GM10266 (cell line): ENCODE measurements at regions not wholly inside any gene's neighbourhood (a gene's known extent, or its start where the extent isn't known, plus 50 kb on each side); places are given as distances from the start of the nearest gene placed in this dataset.

ENCODE experiments used
- DNase-seq: peaks from one replicate; pipeline ENCODE4 v3.0.0; 2012; ENCODE audit errors: extremely low spot score
- TF ChIP-seq, protein P1 (sequence below): IDR thresholded peaks from 2 replicates; pipeline ENCODE4 v1.5.1; 2012; ENCODE audit warnings: mild to moderate bottlenecking, low read depth; ENCODE audit not compliant: control insufficient read depth, insufficient read depth; ENCODE audit errors: missing control alignments

- TF ChIP-seq, protein P1, sequence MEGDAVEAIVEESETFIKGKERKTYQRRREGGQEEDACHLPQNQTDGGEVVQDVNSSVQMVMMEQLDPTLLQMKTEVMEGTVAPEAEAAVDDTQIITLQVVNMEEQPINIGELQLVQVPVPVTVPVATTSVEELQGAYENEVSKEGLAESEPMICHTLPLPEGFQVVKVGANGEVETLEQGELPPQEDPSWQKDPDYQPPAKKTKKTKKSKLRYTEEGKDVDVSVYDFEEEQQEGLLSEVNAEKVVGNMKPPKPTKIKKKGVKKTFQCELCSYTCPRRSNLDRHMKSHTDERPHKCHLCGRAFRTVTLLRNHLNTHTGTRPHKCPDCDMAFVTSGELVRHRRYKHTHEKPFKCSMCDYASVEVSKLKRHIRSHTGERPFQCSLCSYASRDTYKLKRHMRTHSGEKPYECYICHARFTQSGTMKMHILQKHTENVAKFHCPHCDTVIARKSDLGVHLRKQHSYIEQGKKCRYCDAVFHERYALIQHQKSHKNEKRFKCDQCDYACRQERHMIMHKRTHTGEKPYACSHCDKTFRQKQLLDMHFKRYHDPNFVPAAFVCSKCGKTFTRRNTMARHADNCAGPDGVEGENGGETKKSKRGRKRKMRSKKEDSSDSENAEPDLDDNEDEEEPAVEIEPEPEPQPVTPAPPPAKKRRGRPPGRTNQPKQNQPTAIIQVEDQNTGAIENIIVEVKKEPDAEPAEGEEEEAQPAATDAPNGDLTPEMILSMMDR, result no peak
Observed at GRCh38 chr10:55224007-55224781, 423.2 kb upstream of the PCDH15 start.

GRCh38 chr10:55223352-55223751 is 422.3 kb upstream of the PCDH15 start:
- DNase-seq, result no peak
- TF ChIP-seq, protein P1, result no peak

More at GRCh38 chr10:55224007-55224781, 423.2 kb upstream of the PCDH15 start:
- no peak for DNase-seq

GRCh38 chr10:55220975-55221374 is 419.9 kb upstream of the PCDH15 start:
- TF ChIP-seq, protein P1, result no peak
- DNase-seq, result no peak

GRCh38 chr10:55215699-55216098 is 414.7 kb upstream of the PCDH15 start:
- no peak for DNase-seq
- TF ChIP-seq, protein P1, result no peak

DNA sequence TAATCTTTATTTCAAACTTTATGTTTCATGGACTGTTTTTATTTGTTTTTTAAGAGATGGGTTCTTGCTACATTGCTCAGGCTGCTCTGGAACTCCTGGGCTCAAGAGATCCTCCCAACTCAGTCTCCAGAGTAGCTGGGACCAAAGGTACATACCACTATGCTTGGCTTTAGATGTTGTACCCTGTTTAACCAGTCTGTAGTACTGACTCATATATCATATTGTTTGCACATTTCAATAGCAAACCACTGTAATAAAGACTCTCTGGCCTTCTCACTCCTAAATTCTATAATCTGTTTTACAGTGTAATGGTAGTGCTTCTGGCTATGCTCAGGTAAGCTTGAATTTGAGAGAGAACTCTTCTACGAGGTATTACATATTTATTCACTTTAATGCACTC is 413.6 kb upstream of the PCDH15 start:
- no peak for DNase-seq
- TF ChIP-seq, protein P1, result no peak

DNA sequence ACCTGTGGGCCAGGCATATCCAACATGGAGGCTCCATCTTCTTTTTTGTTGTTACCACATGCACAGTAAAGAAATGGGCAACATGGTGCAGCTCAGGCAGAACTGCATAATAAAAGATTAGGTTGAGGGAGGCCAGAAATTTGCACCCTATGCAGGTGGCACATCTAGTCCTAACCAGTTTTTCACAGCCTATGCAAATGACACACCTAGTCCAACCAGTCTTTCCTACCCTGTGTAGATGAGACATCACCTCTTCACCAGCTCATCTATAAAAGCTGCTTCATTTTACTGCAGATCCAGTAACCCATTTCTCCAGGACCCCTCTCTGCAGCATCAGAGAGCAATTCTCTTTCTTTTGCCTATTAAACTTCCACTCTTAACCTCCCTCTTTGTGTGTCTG is 411.0 kb upstream of the PCDH15 start:
- TF ChIP-seq, protein P1, result no peak
- DNase-seq, result no peak

DNA sequence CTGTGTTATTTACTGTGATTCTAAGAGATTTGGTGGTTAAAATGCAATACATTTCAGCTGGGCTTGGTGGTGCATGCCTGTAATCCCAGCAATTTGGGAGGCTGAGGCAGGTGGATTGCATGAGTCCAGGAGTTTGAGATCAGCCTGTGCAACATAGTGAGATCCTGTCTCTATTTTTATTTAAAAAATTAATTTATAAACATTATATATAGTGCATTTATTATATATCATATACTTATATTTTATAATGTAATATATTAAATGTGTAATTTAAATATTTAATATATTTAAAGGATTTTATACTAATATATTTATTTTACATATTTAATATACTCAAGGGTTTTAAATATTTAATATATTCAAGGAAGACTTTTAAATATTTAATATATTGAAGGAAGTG is 402.8 kb upstream of the PCDH15 start:
- TF ChIP-seq, protein P1, result no peak
- DNase-seq, result no peak
